Endothelial cell of umbilical vein (primary cell): ENCODE measurements at regions not wholly inside any gene's neighbourhood (a gene's known extent, or its start where the extent isn't known, plus 50 kb on each side); places are given as distances from the start of the nearest gene placed in this dataset.

ENCODE experiments used
- BruUV-seq: library from RNA; stranded (reverse); fragments of 400-500 nt; replicated peaks from 2 replicates; lab custom pipeline; 2021; lab: Mats Ljungman, UMichigan
- CTCF ChIA-PET: fragments of 300-600, 350-600 bp; sonication (Branson Sonifier 250); formaldehyde crosslinking; loops from one replicate; lab custom pipeline; 2021; ENCODE audit warnings: antibody characterized with exemption, inconsistent platforms; lab: Charles Lee
- POLR2A ChIA-PET: fragments of 300-600, 350-600 bp; sonication (Branson Sonifier 250); formaldehyde crosslinking; loops from one replicate; lab custom pipeline; 2021; ENCODE audit warnings: antibody characterized with exemption, inconsistent platforms; lab: Charles Lee
- DNase-seq: peaks from one replicate; pipeline ENCODE4 v3.0.0-alpha.2; 2011; ENCODE audit warnings: low read depth, low spot score
- FAIRE-seq: peaks from 2 replicates; lab custom pipeline; 2011; peaks lifted over from hg19 to GRCh38; lab: Jason Lieb, UNC
- H2AFZ ChIP-seq: 2 replicates; pipeline ENCODE4 v1.6.0; 2012; ENCODE audit warnings: low read depth, low read length, control low read depth, inconsistent platforms
- H3K27ac ChIP-seq: 2 replicates; pipeline ENCODE4 v1.5.1; 2011; ENCODE audit warnings: low read depth, mild to moderate bottlenecking, control low read depth, low read length, moderate library complexity; ENCODE audit not compliant: insufficient read depth
- H3K27me3 ChIP-seq, 2 experiments: 2 replicates each; pipeline versions ENCODE4 v1.6.0 to v1.6.1; 2011; ENCODE audit warnings: low read length in 2 of 2, mixed read lengths in 1 of 2; ENCODE audit not compliant: control insufficient read depth in 2 of 2, insufficient read depth in 2 of 2
- H3K36me3 ChIP-seq, 2 experiments: 2 replicates in 1 of 2; 3 replicates in 1 of 2; pipeline ENCODE4 v1.5.1; 2011; ENCODE audit warnings: low read length in 2 of 2, mild to moderate bottlenecking in 1 of 2, moderate library complexity in 1 of 2; ENCODE audit not compliant: control insufficient read depth in 2 of 2, insufficient read depth in 2 of 2; ENCODE audit errors: extremely low read depth in 1 of 2
- H3K4me1 ChIP-seq: 3 replicates; pipeline ENCODE4 v1.5.1; 2011; ENCODE audit warnings: mild to moderate bottlenecking, low read length; ENCODE audit not compliant: control insufficient read depth, insufficient read depth; ENCODE audit errors: extremely low read depth
- H3K4me2 ChIP-seq: 2 replicates; pipeline ENCODE4 v1.6.1; 2011; ENCODE audit warnings: low read length, control low read depth, mixed read lengths; ENCODE audit not compliant: insufficient read depth
- H3K4me3 ChIP-seq, 3 experiments: fragments of 200-600 bp in 1 of 3; sonication (generic), shearing (Covaris generic) in 1 of 3; replicated peaks in 1 of 3; 2 replicates each; pipeline ENCODE4 v1.5.1; 2011 to 2016; ENCODE audit warnings: control low read depth in 3 of 3, low read length in 3 of 3, mild to moderate bottlenecking in 2 of 3, inconsistent platforms in 1 of 3, low read depth in 1 of 3, moderate library complexity in 1 of 3; ENCODE audit not compliant: insufficient read depth in 1 of 3
- H3K79me2 ChIP-seq: 2 replicates; pipeline ENCODE4 v1.6.0; 2012; ENCODE audit warnings: low read length, inconsistent platforms; ENCODE audit not compliant: control insufficient read depth, insufficient read depth
- H3K9ac ChIP-seq: replicated peaks from 2 replicates; pipeline ENCODE3; 2011; ENCODE audit warnings: low read length, control low read depth; ENCODE audit not compliant: insufficient read depth; ENCODE audit errors: extremely low read depth
- H3K9me1 ChIP-seq: replicated peaks from 3 replicates; pipeline ENCODE4 v1.6.0; 2011; ENCODE audit warnings: mild to moderate bottlenecking, low read length; ENCODE audit not compliant: control insufficient read depth, insufficient read depth; ENCODE audit errors: extremely low read depth
- H3K9me3 ChIP-seq: replicated peaks from 2 replicates; pipeline ENCODE4 v1.5.1; 2012; ENCODE audit warnings: low read length, inconsistent platforms; ENCODE audit not compliant: control insufficient read depth, insufficient read depth
- H4K20me1 ChIP-seq: replicated peaks from 2 replicates; pipeline ENCODE3; 2011; ENCODE audit warnings: mild to moderate bottlenecking, low read length; ENCODE audit not compliant: control insufficient read depth, insufficient read depth; ENCODE audit errors: extremely low read depth
- EZH2 ChIP-seq: IDR thresholded peaks from 2 replicates; pipeline ENCODE4 v1.6.1; 2012; ENCODE audit warnings: borderline replicate concordance, low read depth, mild to moderate bottlenecking, moderate library complexity, low read length, inconsistent platforms; ENCODE audit not compliant: severe bottlenecking
- FOS ChIP-seq: IDR thresholded peaks from 2 replicates; pipeline ENCODE4 v1.6.1; 2011; ENCODE audit warnings: mild to moderate bottlenecking, low read length, moderate library complexity, borderline replicate concordance; ENCODE audit not compliant: insufficient read depth
- GATA2 ChIP-seq: IDR thresholded peaks from 2 replicates; pipeline ENCODE4 v1.7.0; 2011; ENCODE audit warnings: low read depth, mild to moderate bottlenecking, moderate library complexity, mixed read lengths, low read length; ENCODE audit not compliant: insufficient read length, insufficient read depth
- JUN ChIP-seq: IDR thresholded peaks from 2 replicates; pipeline ENCODE4 v1.6.1; 2011; ENCODE audit warnings: borderline replicate concordance, low read depth; ENCODE audit not compliant: insufficient read length, insufficient read depth
- MYC ChIP-seq: IDR thresholded peaks from one replicate; pipeline ENCODE4 v1.6.1; 2011; ENCODE audit warnings: mild to moderate bottlenecking, low read depth, low read length
- POLR2A ChIP-seq: IDR thresholded peaks from 2 replicates; pipeline ENCODE4 v1.6.1; 2012; ENCODE audit warnings: low read depth, mild to moderate bottlenecking, control low read depth, low read length
- POLR2AphosphoS5 ChIP-seq: IDR thresholded peaks from 2 replicates; pipeline ENCODE4 v1.6.1; 2012; ENCODE audit warnings: low read depth, mild to moderate bottlenecking, control low read depth, low read length, moderate library complexity; ENCODE audit not compliant: insufficient read depth
- dilution Hi-C: fragments of 300-500 bp; cut with MboI; formaldehyde crosslinking; loops from one replicate; pipeline ENCODE4 v1.15.0; 2019; ENCODE audit warnings: low sequenced_read_pairs; ENCODE audit not compliant: extremely low pct_ligation_motif_present
- intact Hi-C: fragments of 100-400 bp; cut with micrococcal nuclease; formaldehyde crosslinking; loops from one replicate; pipeline ENCODE4 v1.10.0; 2022
- TF ChIP-seq, protein P1 (sequence below), 2 donors: IDR thresholded peaks; 1 replicate in 1 of 2; 2 replicates in 1 of 2; pipeline ENCODE4 v1.5.1; 2011; ENCODE audit warnings: low read length in 2 of 2, mild to moderate bottlenecking in 2 of 2, moderate library complexity in 2 of 2, control low read depth in 1 of 2, inconsistent platforms in 1 of 2, low read depth in 1 of 2; ENCODE audit not compliant: insufficient read depth in 1 of 2; ENCODE audit errors: extremely low read depth in 1 of 2
- TF ChIP-seq, protein P2 (sequence below): IDR thresholded peaks from 2 replicates; pipeline ENCODE4 v1.6.1; 2011; ENCODE audit not compliant: insufficient read depth, insufficient read length

DNA sequence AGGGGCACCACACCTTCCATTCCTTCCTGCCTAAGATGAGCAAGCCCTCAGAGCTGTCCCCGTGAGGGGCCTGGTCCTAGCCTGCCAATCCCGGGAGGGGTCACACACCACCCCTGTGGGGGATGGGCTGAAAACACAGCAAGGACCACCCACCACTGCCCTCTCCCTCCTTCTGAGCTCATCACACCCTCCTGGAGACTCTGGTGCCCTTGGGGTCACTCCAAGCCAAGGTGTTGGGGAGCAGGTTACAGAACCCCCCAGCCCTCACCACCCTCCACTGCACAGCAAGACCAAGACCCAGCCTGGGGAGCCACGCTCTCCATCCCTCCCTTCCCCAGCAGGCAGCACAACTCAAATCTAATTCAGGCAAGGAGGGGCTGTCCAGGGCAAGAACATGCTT, 60.5 kb upstream of the PPP1R26 start:
- no peak for FAIRE-seq
- Histone ChIP-seq H3K79me2 (no peaks in the 10 kb centered on the region), H3K27ac (no peak overlapping the region), H3K4me3 (no peak overlapping the region), H3K9me1 (no peaks in the 10 kb centered on the region), H3K9me3 (no peaks in the 10 kb centered on the region), H3K27me3 (no peaks in the 10 kb centered on the region), H2AFZ (no peak overlapping the region), H3K4me2 (no peak overlapping the region), H4K20me1 (no peaks in the 10 kb centered on the region), H3K9ac (no peak overlapping the region), H3K36me3 (no peaks in the 10 kb centered on the region), H3K4me1 (no peaks in the 10 kb centered on the region)
- dilution Hi-C loops (no loop called here), intact Hi-C loops (no loop called here)
- DNase-seq, result no peak
- POLR2A ChIA-PET, result no interaction called here
- TF ChIP-seq, protein P1, sequence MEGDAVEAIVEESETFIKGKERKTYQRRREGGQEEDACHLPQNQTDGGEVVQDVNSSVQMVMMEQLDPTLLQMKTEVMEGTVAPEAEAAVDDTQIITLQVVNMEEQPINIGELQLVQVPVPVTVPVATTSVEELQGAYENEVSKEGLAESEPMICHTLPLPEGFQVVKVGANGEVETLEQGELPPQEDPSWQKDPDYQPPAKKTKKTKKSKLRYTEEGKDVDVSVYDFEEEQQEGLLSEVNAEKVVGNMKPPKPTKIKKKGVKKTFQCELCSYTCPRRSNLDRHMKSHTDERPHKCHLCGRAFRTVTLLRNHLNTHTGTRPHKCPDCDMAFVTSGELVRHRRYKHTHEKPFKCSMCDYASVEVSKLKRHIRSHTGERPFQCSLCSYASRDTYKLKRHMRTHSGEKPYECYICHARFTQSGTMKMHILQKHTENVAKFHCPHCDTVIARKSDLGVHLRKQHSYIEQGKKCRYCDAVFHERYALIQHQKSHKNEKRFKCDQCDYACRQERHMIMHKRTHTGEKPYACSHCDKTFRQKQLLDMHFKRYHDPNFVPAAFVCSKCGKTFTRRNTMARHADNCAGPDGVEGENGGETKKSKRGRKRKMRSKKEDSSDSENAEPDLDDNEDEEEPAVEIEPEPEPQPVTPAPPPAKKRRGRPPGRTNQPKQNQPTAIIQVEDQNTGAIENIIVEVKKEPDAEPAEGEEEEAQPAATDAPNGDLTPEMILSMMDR (IDR thresholded peaks at IDR 0.05; ENCODE audit: extremely low read depth in 1 of 2, insufficient read depth in 1 of 2, low read depth in 1 of 2, low read length in 2 of 2), result no peak
- TF ChIP-seq POLR2A (no peak), POLR2AphosphoS5 (no peak)
- CTCF ChIA-PET, result no interaction called here
- no TSS peak for BruUV-seq

DNA sequence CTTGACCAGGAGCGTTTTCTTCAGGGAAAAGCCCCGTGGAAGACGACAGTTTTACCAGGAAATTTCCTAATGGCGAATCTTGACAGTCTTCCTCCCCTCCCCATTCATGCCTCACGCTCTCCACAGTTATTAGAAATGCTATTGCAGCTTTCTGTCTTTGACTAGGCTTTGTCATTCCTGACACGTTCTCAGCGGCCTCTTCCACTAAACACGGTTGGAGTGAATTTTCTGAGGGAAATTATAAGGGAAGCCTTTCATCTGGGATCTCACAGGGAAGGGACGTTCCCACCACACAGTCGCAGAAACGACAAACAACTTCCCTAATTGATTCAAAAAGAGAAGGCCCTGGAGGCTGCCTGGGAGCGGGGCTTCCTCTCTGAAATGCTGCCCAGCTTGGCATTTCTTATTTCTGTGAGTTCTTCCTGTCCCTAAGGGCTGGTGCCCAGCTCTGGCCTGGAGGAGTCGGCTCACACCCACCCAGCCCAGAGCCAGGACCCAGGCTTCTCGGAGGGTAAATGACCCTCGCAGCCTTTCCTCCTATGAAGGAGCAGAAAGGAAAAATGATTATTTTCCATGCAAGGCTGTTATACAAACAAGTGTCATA, 57.1 kb upstream of the PPP1R26 start:
- intact Hi-C loops (no loop called here), dilution Hi-C loops (no loop called here)
- FAIRE-seq, result no peak
- POLR2A ChIA-PET, result no interaction called here
- Histone ChIP-seq H3K4me1 (no peaks in the 10 kb centered on the region), H3K4me2 (no peak overlapping the region), H3K27me3 (no peaks in the 10 kb centered on the region), H3K36me3 (no peaks in the 10 kb centered on the region), H3K27ac (no peak overlapping the region), H3K9me3 (no peaks in the 10 kb centered on the region), H2AFZ (no peak overlapping the region), H4K20me1 (no peaks in the 10 kb centered on the region), H3K9me1 (no peaks in the 10 kb centered on the region), H3K4me3 (no peak overlapping the region), H3K79me2 (no peaks in the 10 kb centered on the region), H3K9ac (no peak overlapping the region)
- CTCF ChIA-PET, result no interaction called here
- no peak for DNase-seq
- no TSS peak for BruUV-seq
- TF ChIP-seq FOS (no peak), MYC (no peak), JUN (no peak), GATA2 (no peak), POLR2A (no peak), POLR2AphosphoS5 (no peak), EZH2 (no peak)
- TF ChIP-seq, protein P1 (IDR thresholded peaks at IDR 0.05; ENCODE audit: extremely low read depth in 1 of 2, insufficient read depth in 1 of 2, low read depth in 1 of 2, low read length in 2 of 2), result no peak
- TF ChIP-seq, protein P2, sequence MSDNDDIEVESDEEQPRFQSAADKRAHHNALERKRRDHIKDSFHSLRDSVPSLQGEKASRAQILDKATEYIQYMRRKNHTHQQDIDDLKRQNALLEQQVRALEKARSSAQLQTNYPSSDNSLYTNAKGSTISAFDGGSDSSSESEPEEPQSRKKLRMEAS, result no peak
